M059J (cell line): ENCODE measurements at regions not wholly inside any gene's neighbourhood (a gene's known extent, or its start where the extent isn't known, plus 50 kb on each side); places are given as distances from the start of the nearest gene placed in this dataset.

Source experiments
- DNase-seq: peaks from one replicate; pipeline ENCODE4 v3.0.0-alpha.2; 2012; ENCODE audit warnings: low read depth

DNA sequence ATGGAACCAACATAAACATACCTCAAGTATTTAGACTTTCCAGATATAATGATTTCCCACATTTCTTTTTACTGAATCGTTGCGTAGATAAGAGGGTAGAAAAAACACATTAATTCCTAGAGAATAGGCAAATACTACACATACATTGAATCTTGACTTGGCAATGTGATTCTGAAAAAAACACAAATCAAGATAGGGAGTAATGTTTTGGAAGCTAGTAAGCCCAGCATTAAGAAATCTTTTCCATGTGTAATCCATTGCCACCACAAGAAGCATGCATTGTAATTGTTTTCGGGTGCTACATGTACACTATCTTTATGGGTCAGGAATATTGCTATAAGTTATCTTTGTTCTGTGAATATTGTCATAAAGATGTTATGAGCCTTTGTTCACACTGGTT is 269.8 kb upstream of the PDGFD start:
- DNase-seq: no peak

DNA sequence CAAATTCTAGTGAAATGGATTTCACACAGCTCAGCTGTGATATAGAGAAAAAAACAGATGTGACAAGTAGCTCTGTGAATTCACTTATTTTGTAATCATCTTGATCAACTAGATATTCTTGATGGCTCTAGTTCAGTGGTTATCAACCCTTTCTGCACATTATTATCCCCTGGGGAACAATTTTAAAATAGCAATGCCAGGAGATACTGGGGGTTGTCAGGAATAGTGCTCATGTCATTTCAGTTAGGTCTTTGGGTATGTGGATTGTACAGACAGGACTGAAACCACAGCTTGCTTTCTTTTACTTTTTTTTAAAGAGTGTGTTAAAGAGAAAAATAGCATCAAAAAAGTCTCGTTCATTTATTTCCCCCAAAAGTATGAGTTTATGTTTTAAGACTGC is 269.0 kb upstream of the PDGFD start:
- no peak for DNase-seq

- no peak for DNase-seq
Measured at GRCh38 chr11:104432526-104432925, 268.6 kb upstream of the PDGFD start.

- no peak for DNase-seq
Measured at GRCh38 chr11:104422324-104422944, 258.5 kb upstream of the PDGFD start.

- peak; percentile 50 for DNase-seq
Measured at GRCh38 chr11:104410336-104410735, 246.4 kb upstream of the PDGFD start.

DNA sequence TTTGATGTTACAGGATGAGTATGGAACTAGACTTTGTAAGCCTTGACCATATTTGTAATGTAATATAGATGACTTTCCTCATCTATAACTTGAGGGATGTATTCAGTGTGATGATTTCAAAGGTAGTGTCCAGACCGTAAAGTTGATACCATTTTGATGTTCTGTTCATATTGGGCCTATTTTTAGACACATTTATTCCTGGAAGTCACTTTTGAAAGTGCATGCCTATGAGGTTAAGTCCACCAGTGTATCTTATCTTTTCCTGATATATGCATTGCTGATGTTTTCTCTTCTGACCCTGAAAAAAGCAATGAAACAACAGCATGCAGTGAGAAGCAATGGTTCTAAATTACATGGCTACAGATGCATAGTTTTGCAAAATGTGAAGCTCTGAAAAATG is 244.7 kb upstream of the PDGFD start:
- no peak for DNase-seq

- no peak for DNase-seq
Measured at GRCh38 chr11:104405277-104405676, 241.3 kb upstream of the PDGFD start.

DNA sequence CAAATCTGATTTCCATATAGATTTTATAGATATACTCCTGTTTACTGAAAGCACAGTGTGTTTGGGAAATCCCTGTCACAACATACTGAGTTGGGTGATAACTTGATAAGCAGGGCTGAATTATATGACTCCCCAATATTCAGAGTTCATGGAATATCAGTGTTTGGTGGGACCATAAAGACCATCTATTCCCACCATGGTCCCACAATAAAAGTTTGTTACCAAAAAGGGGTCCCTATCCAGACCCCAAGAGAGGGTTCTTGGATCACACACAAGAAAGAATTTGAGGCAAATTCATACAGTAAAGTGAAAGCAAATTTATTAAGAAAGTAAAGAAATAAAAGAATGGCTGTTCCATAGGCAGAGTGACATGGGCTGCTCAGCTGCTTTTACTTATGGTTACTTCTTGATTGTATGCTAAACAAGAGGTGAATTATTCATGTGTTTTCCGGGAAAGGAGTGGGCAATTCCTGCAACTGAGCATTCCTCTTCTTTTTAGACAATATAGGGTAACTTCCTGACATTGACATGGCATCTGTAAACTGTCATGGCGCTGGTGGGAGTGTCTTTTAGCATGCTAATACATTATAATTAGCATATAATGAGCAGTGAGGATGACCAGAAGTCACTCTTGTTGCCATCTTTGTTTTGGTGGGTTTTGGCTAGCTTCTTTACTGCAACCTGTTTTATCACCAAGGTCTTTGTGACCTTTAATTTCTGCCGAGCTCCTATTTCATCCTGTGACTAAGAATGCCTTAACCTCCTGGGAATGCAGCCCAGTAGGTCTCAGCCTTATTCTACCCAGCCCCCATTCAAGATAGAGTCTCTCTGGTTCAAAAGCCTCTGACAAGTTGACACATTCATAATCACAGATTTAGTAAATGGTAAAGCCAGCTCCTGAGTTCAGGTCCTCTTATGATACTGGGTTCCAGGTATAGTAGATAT is 240.6 kb upstream of the PDGFD start:
- DNase-seq: peak; percentile 59

GRCh38 chr11:104402812-104403521 is 239.0 kb upstream of the PDGFD start:
- peak; percentile 48 for DNase-seq

DNA sequence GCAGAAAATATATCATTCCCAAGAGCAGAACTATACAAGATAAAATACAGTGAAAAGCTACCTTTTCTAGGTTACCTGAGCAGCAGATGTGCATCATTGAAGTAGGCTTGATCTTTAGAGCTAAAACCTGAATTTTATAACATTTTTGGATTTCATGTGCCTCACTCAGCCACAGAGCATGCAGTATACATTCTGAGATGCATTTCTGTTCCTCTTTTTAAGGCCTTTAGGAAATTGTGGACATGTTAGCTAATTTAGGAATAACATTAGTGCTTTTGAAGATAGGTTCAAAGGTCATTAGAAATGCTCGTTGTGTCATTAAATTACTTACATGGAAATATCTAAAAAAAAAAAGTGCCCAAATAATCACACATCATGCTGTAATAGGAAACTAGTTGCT is 230.6 kb upstream of the PDGFD start:
- no peak for DNase-seq

- peak; percentile 78 for DNase-seq
Measured at GRCh38 chr11:104390651-104391050, 226.7 kb upstream of the PDGFD start.

DNA sequence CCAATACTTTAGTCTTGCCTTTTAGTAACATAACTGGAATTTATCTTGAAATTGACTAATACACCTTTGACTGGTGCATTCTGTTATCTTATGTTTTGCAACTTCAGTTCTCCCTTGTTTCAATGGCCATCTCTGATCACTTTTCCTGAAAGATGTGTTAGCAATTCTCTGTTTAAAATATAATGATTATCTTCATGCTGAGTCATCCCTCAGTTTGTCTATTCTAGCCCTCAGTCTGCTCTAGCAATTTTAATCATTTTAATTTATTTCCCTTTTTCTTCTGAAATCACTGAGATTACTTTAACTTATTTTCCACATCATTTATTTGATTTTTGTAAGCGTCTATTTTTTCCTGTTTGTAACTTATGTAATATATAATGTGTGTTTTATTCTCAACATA is 221.9 kb upstream of the PDGFD start:
- DNase-seq: no peak

DNA sequence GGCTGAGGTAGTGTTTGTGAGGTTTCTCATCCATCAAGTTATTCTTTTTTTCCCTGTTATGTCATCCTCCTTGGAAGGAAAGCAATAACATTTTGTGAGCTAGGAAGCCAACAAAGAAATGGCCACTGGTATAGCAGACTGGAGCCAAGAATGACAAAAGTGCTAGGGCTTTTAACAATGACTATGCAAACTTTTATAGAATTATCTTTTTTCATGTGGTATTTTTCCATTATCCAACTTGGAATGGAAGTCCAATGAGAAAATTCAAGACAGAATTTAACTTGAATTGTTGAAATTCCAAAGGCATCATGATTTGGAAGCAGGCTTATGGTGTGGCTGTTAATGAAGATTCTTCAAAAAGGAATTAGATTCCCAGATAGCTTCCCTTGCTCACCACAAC is 216.4 kb upstream of the PDGFD start:
- DNase-seq: no peak

DNA sequence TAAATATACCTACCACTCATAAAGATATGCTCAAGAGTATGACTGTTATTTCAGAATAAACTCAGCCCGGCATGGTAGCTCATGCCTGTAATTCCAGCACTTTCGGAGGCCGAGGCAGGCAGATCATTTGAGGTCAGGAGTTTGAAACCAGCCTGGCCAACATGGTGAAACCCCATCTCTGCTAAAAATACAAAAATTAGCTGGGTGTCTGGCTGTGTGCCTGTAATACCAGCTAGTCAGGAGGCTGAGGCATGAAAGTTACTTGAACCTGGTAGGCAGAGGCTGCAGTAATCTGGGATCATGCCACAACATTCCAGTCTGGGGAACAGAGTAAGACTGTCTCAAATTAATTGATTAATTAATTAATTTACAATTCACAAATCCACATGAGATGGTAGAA is 208.2 kb upstream of the PDGFD start:
- no peak for DNase-seq

GRCh38 chr11:104370478-104370877 is 206.5 kb upstream of the PDGFD start:
- DNase-seq: no peak

- no peak for DNase-seq
Measured at GRCh38 chr11:104369761-104370160, 205.8 kb upstream of the PDGFD start.

DNA sequence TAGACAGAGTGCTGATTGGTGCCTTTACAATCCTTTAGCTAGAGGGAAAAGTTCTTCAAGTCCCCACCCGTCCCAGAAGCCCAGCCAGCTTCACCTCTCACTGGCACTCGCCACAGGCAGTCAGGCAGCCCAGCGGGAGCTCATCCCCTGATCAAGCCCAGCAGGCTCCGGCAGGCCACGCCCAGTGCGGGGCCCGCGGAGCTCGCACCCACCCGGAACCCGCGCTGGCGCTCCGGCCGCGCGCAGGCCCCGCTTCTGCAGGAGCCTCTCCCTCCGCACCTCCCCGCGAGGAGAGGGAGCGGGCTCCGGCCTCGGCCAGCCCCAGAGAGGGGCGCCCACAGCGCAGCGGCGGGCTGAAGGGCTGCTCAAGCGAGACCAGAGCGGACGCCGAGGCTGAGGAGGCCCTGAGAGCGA is 202.4 kb upstream of the PDGFD start:
- DNase-seq: no peak

GRCh38 chr11:104365676-104366075 is 201.7 kb upstream of the PDGFD start:
- DNase-seq: no peak

DNA sequence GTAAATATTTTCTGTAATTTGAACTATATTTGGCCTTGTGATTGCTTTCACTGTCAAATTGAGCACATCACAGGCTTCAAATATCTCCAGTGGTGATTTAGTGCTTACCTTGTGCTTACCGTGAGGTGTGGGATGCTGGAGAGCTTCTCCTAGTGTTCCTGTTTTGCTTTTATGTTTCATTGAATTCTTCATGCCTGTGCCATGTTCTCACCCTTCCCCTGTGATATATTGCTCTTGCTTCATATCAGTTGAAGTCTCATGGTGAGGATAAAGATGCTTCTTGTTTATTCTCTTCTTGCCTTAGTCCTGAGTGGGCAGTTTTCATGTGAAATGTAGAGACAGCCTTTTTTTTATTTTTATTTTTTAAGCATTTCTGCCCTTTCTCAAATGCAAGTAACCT is 198.0 kb upstream of the PDGFD start:
- no peak for DNase-seq

GRCh38 chr11:104352036-104352435 is 188.1 kb upstream of the PDGFD start:
- no peak for DNase-seq

- DNase-seq: no peak
Measured at GRCh38 chr11:104343578-104343977, 179.6 kb upstream of the PDGFD start.

DNA sequence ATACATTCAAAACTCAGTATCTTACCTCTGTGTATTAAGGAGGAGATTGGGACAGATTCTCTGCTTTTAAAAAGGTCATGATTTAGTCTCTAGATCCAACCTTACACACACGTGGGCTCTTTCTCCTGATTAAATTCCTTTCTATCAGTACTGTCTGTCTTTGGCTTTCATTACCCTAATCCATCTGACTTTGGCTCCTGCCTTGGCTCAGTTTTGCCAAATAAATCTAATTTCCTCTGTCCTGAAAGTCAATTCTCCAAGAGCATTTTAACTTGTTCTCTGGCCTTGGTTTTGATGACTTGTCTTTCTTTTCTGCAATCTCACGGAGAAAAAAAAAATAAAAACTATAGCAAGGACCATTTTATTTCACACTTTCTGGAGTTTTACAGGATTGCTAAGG is 176.6 kb upstream of the PDGFD start:
- no peak for DNase-seq

DNA sequence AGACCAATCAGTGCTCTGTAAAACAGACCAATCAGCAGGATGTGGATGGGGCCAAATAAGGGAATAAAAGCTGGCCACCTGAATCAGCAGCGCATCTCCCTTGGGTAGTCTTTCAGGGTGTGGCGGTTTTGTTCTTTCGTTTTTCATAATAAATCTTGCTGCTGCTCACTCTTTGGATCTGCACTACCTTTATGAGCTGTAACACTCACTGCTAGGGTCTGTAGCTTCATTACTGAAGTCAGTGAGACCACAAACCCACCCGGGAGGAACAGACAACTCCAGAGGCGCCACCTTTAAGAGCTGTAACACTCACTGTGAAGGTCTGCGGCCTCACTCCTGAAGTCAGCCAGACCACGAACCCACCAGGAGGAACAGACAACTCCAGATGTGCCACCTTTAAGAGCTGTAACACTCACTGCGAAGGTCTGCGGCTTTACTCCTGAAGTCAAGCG is 175.5 kb upstream of the PDGFD start:
- DNase-seq: no peak
